Brain microvascular endothelial cell (primary cell): ENCODE measurements at regions not wholly inside any gene's neighbourhood (a gene's known extent, or its start where the extent isn't known, plus 50 kb on each side); places are given as distances from the start of the nearest gene placed in this dataset.

Source experiments
- DNase-seq: peaks from one replicate; pipeline ENCODE4 v3.0.0-alpha.2; 2020
- H3K27ac ChIP-seq: fragments of 250-450 bp; sonication (Bioruptor Pico); 2 replicates; pipeline ENCODE4 v1.5.1; 2020; ENCODE audit warnings: mild to moderate bottlenecking, moderate library complexity
- H3K27me3 ChIP-seq: fragments of 250-450 bp; sonication (Bioruptor Pico); replicated peaks from 2 replicates; pipeline ENCODE4 v1.5.1; 2020; ENCODE audit warnings: mild to moderate bottlenecking
- H3K36me3 ChIP-seq: fragments of 250-450 bp; sonication (Bioruptor Pico); replicated peaks from 2 replicates; pipeline ENCODE4 v1.5.1; 2020; ENCODE audit warnings: mild to moderate bottlenecking
- H3K4me3 ChIP-seq: 2 replicates; pipeline ENCODE4 v1.5.1; 2011; ENCODE audit warnings: low read depth, mild to moderate bottlenecking, control low read depth, low read length, moderate library complexity
- CTCF ChIP-seq: IDR thresholded peaks from 2 replicates; pipeline ENCODE4 v1.5.1; 2011; ENCODE audit warnings: low read depth, mild to moderate bottlenecking, moderate library complexity, low read length, control low read depth, inconsistent platforms; ENCODE audit errors: missing control alignments
- in situ Hi-C: cut with HindIII; loops from 2 replicates; pipeline ENCODE4 v1.10.0; 2017; ENCODE audit warnings: low sequenced_read_pairs, low pct_ligation_motif_present

- H3K36me3 ChIP-seq, result no peaks in the 10 kb centered on the region
- in situ Hi-C loops, result no loop called here
- no peak for DNase-seq
- no peaks in the 10 kb centered on the region for H3K27me3 ChIP-seq
- no peak overlapping the region for H3K27ac ChIP-seq
- no peak for TF ChIP-seq CTCF
- no peak overlapping the region for H3K4me3 ChIP-seq
Observed at GRCh38 chr4:79584902-79585301, 176.9 kb upstream of the GK2 start.

GRCh38 chr4:79584352-79584751, 176.3 kb upstream of the GK2 start:
- H3K27ac ChIP-seq, result no peak overlapping the region
- TF ChIP-seq CTCF, result no peak
- DNase-seq, result no peak
- no peaks in the 10 kb centered on the region for H3K27me3 ChIP-seq
- no peaks in the 10 kb centered on the region for H3K36me3 ChIP-seq
- in situ Hi-C loops, result no loop called here
- no peak overlapping the region for H3K4me3 ChIP-seq

- no peak for TF ChIP-seq CTCF
Observed at GRCh38 chr4:79578606-79579005, 170.6 kb upstream of the GK2 start.

GRCh38 chr4:79576429-79576753, 168.4 kb upstream of the GK2 start:
- Histone ChIP-seq H3K36me3 (no peaks in the 10 kb centered on the region), H3K27me3 (no peaks in the 10 kb centered on the region), H3K4me3 (no peak overlapping the region), H3K27ac (no peak overlapping the region)
- DNase-seq, result peak; percentile 22
- in situ Hi-C loops, result no loop called here
- TF ChIP-seq CTCF, result peak; percentile 61

More at GRCh38 chr4:79578606-79579005, 170.6 kb upstream of the GK2 start:
- H3K27ac ChIP-seq, result no peak overlapping the region
- H3K4me3 ChIP-seq, result no peak overlapping the region
- in situ Hi-C loops, result no loop called here
- no peaks in the 10 kb centered on the region for H3K27me3 ChIP-seq
- H3K36me3 ChIP-seq, result no peaks in the 10 kb centered on the region
- no peak for DNase-seq

- Histone ChIP-seq H3K27ac (no peak overlapping the region), H3K36me3 (no peaks in the 10 kb centered on the region), H3K27me3 (no peaks in the 10 kb centered on the region), H3K4me3 (no peak overlapping the region)
- in situ Hi-C loops, result no loop called here
- no peak for TF ChIP-seq CTCF
- no peak for DNase-seq
Observed at GRCh38 chr4:79575709-79576428, 167.8 kb upstream of the GK2 start.
